Spleen (tissue), 7 donors: ENCODE measurements at regions not wholly inside any gene's neighbourhood (a gene's known extent, or its start where the extent isn't known, plus 50 kb on each side); places are given as distances from the start of the nearest gene placed in this dataset.

Source experiments
- POLR2AphosphoS5 ChIP-seq, 3 donors: sonication (generic); formaldehyde crosslinking; IDR thresholded peaks; one replicate each; pipeline ENCODE4 v1.5.1; 2017; ENCODE audit warnings: antibody characterized with exemption in 3 of 3
- TF ChIP-seq, protein P1 (sequence below), 11 experiments: fragments of 200-600 bp in 7 of 11; fragments of 450-650 bp in 4 of 11; sonication (generic) in 4 of 11; IDR thresholded peaks in 8 of 11; conservative IDR thresholded peaks in 3 of 11; 1 replicate in 7 of 11; 2 replicates in 4 of 11; pipeline versions ENCODE4 v1.4.0 to v1.8.0; 2016 to 2021; ENCODE audit warnings: antibody characterized with exemption in 11 of 11, inconsistent platforms in 4 of 11, mild to moderate bottlenecking in 1 of 11
- donor health status: DM: no; HTN: no; CAD: no; lungs with moderate emphysema.
- donor health status: DM: no; HTN: no; CAD: no.
- donor health status: DM: no; HTN: no; CAD: no.

DNA sequence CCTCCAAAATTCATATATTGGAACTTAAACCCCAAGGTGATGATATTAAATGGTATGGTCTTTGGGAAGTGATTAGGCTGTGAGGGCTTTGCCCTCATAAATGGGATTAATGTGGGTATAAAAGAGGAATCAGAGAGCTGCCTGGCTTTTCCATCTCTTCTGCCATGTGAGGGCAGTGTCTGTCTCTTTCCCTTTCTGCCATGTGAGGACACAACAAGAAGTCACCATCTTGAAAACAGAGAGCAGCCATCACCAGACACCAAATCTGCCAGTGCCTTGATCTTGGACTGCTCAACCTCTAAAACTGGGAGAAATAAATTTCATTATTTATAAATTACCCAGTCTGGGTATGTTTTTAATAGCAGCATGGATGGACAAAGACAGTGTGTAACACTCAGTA lies 263.0 kb downstream of the PAX1 start:
- TF ChIP-seq, protein P1, sequence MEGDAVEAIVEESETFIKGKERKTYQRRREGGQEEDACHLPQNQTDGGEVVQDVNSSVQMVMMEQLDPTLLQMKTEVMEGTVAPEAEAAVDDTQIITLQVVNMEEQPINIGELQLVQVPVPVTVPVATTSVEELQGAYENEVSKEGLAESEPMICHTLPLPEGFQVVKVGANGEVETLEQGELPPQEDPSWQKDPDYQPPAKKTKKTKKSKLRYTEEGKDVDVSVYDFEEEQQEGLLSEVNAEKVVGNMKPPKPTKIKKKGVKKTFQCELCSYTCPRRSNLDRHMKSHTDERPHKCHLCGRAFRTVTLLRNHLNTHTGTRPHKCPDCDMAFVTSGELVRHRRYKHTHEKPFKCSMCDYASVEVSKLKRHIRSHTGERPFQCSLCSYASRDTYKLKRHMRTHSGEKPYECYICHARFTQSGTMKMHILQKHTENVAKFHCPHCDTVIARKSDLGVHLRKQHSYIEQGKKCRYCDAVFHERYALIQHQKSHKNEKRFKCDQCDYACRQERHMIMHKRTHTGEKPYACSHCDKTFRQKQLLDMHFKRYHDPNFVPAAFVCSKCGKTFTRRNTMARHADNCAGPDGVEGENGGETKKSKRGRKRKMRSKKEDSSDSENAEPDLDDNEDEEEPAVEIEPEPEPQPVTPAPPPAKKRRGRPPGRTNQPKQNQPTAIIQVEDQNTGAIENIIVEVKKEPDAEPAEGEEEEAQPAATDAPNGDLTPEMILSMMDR (IDR thresholded peaks at IDR 0.05 in 8 of 11, conservative IDR thresholded peaks at IDR 0.05 in 3 of 11), result no peak
- no peak for TF ChIP-seq POLR2AphosphoS5 (IDR thresholded peaks at IDR 0.05)
